Stimulated activated naive CD8-positive, alpha-beta T cell treated with anti-CD3 and anti-CD28 coated beads, Interleukin-15, amount 100 ng/mL, for 72 hours (primary cell): ENCODE measurements at regions not wholly inside any gene's neighbourhood (a gene's known extent, or its start where the extent isn't known, plus 50 kb on each side); places are given as distances from the start of the nearest gene placed in this dataset.

Source experiments
- ATAC-seq: fragments of 150-1000 bp; cut with Tn5 transposase; 2 replicates; pipeline ENCODE4 v1.10.0; 2021; ENCODE audit warnings: mild to moderate bottlenecking, moderate library complexity
- DNase-seq, 2 donors: peaks; one replicate each; pipeline ENCODE4 v3.0.0; 2021 to 2022
- H3K27ac Mint-ChIP-seq, 2 donors: one replicate each; pipeline ENCODE4 v1.8.0; 2022; ENCODE audit warnings: mild to moderate bottlenecking in 2 of 2, mixed read lengths in 2 of 2, moderate library complexity in 2 of 2
- H3K27me3 Mint-ChIP-seq: one replicate; pipeline ENCODE4 v1.8.0; 2022; ENCODE audit warnings: mixed read lengths
- H3K4me1 Mint-ChIP-seq: one replicate; pipeline ENCODE4 v1.8.0; 2022; ENCODE audit warnings: mild to moderate bottlenecking, mixed read lengths
- H3K4me3 Mint-ChIP-seq, 2 donors: one replicate each; pipeline ENCODE4 v1.8.0; 2022; ENCODE audit warnings: mild to moderate bottlenecking in 2 of 2, mixed read lengths in 2 of 2, moderate library complexity in 1 of 2
- H3K9me3 Mint-ChIP-seq, 2 donors: one replicate each; pipeline ENCODE4 v1.8.0; 2022; ENCODE audit warnings: mixed read lengths in 2 of 2

- DNase-seq, result no peak
- no peak overlapping the region for H3K4me3 Mint-ChIP-seq
- no peaks in the 10 kb centered on the region for H3K4me1 Mint-ChIP-seq
- ATAC-seq, result no peak
- peaks cover 0 to 8% of the 10 kb centered on the region in 2 donors for H3K9me3 Mint-ChIP-seq
- H3K27me3 Mint-ChIP-seq, result no peaks in the 10 kb centered on the region
- no peak overlapping the region for H3K27ac Mint-ChIP-seq
Measured at GRCh38 chr4:156228676-156229075, 275.0 kb upstream of the CTSO start.

GRCh38 chr4:156227321-156227720 lies 273.7 kb upstream of the CTSO start:
- Mint-ChIP-seq H3K9me3 (peaks cover 0 to 8% of the 10 kb centered on the region in 2 donors), H3K4me1 (no peaks in the 10 kb centered on the region), H3K27ac (no peak overlapping the region), H3K4me3 (no peak overlapping the region), H3K27me3 (no peaks in the 10 kb centered on the region)
- no peak for DNase-seq
- ATAC-seq, result no peak

- no peak for DNase-seq
- no peak overlapping the region for H3K27ac Mint-ChIP-seq
Measured at GRCh38 chr4:156223985-156224384, 270.3 kb upstream of the CTSO start.

GRCh38 chr4:156217236-156217635 lies 263.6 kb upstream of the CTSO start:
- H3K4me3 Mint-ChIP-seq, result no peak overlapping the region
- DNase-seq, result no peak
- no peak for ATAC-seq
- H3K4me1 Mint-ChIP-seq, result no peaks in the 10 kb centered on the region
- no peak overlapping the region for H3K27ac Mint-ChIP-seq
- no peaks in the 10 kb centered on the region for H3K27me3 Mint-ChIP-seq
- H3K9me3 Mint-ChIP-seq, result peaks cover 0 to 21% of the 10 kb centered on the region in 2 donors

More at GRCh38 chr4:156223985-156224384, 270.3 kb upstream of the CTSO start:
- ATAC-seq, result no peak
- H3K4me1 Mint-ChIP-seq, result no peaks in the 10 kb centered on the region
- H3K4me3 Mint-ChIP-seq, result no peak overlapping the region
- H3K9me3 Mint-ChIP-seq, result peaks cover 0 to 8% of the 10 kb centered on the region in 2 donors
- H3K27me3 Mint-ChIP-seq, result no peaks in the 10 kb centered on the region

- Mint-ChIP-seq H3K27ac (no peak overlapping the region), H3K4me3 (no peak overlapping the region), H3K9me3 (peaks cover 7 to 11% of the 10 kb centered on the region in 2 donors), H3K27me3 (no peaks in the 10 kb centered on the region), H3K4me1 (no peaks in the 10 kb centered on the region)
- DNase-seq (no peak), ATAC-seq (no peak)
Measured at GRCh38 chr4:156201050-156201449, 247.4 kb upstream of the CTSO start.

GRCh38 chr4:156198511-156198910 lies 244.8 kb upstream of the CTSO start:
- no peaks in the 10 kb centered on the region for H3K4me1 Mint-ChIP-seq
- DNase-seq (no peak), ATAC-seq (no peak)
- no peaks in the 10 kb centered on the region for H3K27me3 Mint-ChIP-seq
- no peak overlapping the region for H3K4me3 Mint-ChIP-seq
- H3K9me3 Mint-ChIP-seq, result peaks cover 5 to 11% of the 10 kb centered on the region in 2 donors
- no peak overlapping the region for H3K27ac Mint-ChIP-seq

GRCh38 chr4:156197216-156197615 lies 243.6 kb upstream of the CTSO start:
- H3K4me3 Mint-ChIP-seq, result no peak overlapping the region
- H3K27ac Mint-ChIP-seq, result no peak overlapping the region
- H3K27me3 Mint-ChIP-seq, result no peaks in the 10 kb centered on the region
- ATAC-seq (no peak), DNase-seq (no peak)
- H3K9me3 Mint-ChIP-seq, result peaks cover 5 to 11% of the 10 kb centered on the region in 2 donors
- H3K4me1 Mint-ChIP-seq, result no peaks in the 10 kb centered on the region

GRCh38 chr4:156196722-156197121 lies 243.1 kb upstream of the CTSO start:
- ATAC-seq (no peak), DNase-seq (no peak)
- H3K27me3 Mint-ChIP-seq, result no peaks in the 10 kb centered on the region
- no peak overlapping the region for H3K4me3 Mint-ChIP-seq
- H3K4me1 Mint-ChIP-seq, result no peaks in the 10 kb centered on the region
- peaks cover 5 to 11% of the 10 kb centered on the region in 2 donors for H3K9me3 Mint-ChIP-seq
- no peak overlapping the region for H3K27ac Mint-ChIP-seq

- Mint-ChIP-seq H3K27me3 (no peaks in the 10 kb centered on the region), H3K4me1 (no peaks in the 10 kb centered on the region), H3K4me3 (no peak overlapping the region), H3K27ac (no peak overlapping the region), H3K9me3 (peaks cover 5 to 11% of the 10 kb centered on the region in 2 donors)
- ATAC-seq (no peak), DNase-seq (no peak)
Measured at GRCh38 chr4:156195914-156196313, 242.2 kb upstream of the CTSO start.

- H3K27me3 Mint-ChIP-seq, result no peaks in the 10 kb centered on the region
- no peaks in the 10 kb centered on the region for H3K4me1 Mint-ChIP-seq
- peaks cover 5 to 11% of the 10 kb centered on the region in 2 donors for H3K9me3 Mint-ChIP-seq
- ATAC-seq (no peak), DNase-seq (no peak)
- H3K27ac Mint-ChIP-seq, result no peak overlapping the region
- no peak overlapping the region for H3K4me3 Mint-ChIP-seq
Measured at GRCh38 chr4:156194896-156195295, 241.2 kb upstream of the CTSO start.

- Mint-ChIP-seq H3K4me3 (no peak overlapping the region), H3K4me1 (no peaks in the 10 kb centered on the region), H3K27me3 (no peaks in the 10 kb centered on the region), H3K27ac (no peak overlapping the region), H3K9me3 (peaks cover 5 to 11% of the 10 kb centered on the region in 2 donors)
- DNase-seq (no peak), ATAC-seq (no peak)
Measured at GRCh38 chr4:156193800-156194199, 240.1 kb upstream of the CTSO start.

- Mint-ChIP-seq H3K9me3 (peaks cover 5% of the 10 kb centered on the region in 2 donors), H3K4me1 (no peaks in the 10 kb centered on the region), H3K27ac (no peak overlapping the region), H3K4me3 (no peak overlapping the region), H3K27me3 (no peaks in the 10 kb centered on the region)
- DNase-seq (no peak), ATAC-seq (no peak)
Measured at GRCh38 chr4:156193106-156193505, 239.4 kb upstream of the CTSO start.

GRCh38 chr4:156192033-156192432 lies 238.4 kb upstream of the CTSO start:
- H3K4me1 Mint-ChIP-seq, result no peaks in the 10 kb centered on the region
- no peaks in the 10 kb centered on the region for H3K27me3 Mint-ChIP-seq
- ATAC-seq (no peak), DNase-seq (no peak)
- no peaks in the 10 kb centered on the region for H3K9me3 Mint-ChIP-seq
- no peak overlapping the region for H3K27ac Mint-ChIP-seq
- H3K4me3 Mint-ChIP-seq, result no peak overlapping the region

GRCh38 chr4:156191044-156191781 lies 237.5 kb upstream of the CTSO start:
- Mint-ChIP-seq H3K4me1 (no peaks in the 10 kb centered on the region), H3K4me3 (no peak overlapping the region), H3K9me3 (no peaks in the 10 kb centered on the region), H3K27me3 (no peaks in the 10 kb centered on the region), H3K27ac (peak overlapping the region in 1 of 2 donors; percentile 28)
- ATAC-seq (no peak), DNase-seq (no peak)

- DNase-seq (no peak), ATAC-seq (no peak)
- H3K4me3 Mint-ChIP-seq, result no peak overlapping the region
- no peaks in the 10 kb centered on the region for H3K27me3 Mint-ChIP-seq
- H3K4me1 Mint-ChIP-seq, result no peaks in the 10 kb centered on the region
- H3K9me3 Mint-ChIP-seq, result no peaks in the 10 kb centered on the region
- H3K27ac Mint-ChIP-seq, result no peak overlapping the region
Measured at GRCh38 chr4:156190615-156191014, 236.9 kb upstream of the CTSO start.

GRCh38 chr4:156188596-156188995 lies 234.9 kb upstream of the CTSO start:
- Mint-ChIP-seq H3K4me1 (no peaks in the 10 kb centered on the region), H3K4me3 (no peak overlapping the region), H3K9me3 (no peaks in the 10 kb centered on the region), H3K27ac (no peak overlapping the region), H3K27me3 (no peaks in the 10 kb centered on the region)
- no peak for DNase-seq
- no peak for ATAC-seq

GRCh38 chr4:156186111-156186510 lies 232.4 kb upstream of the CTSO start:
- DNase-seq (no peak), ATAC-seq (no peak)
- H3K4me3 Mint-ChIP-seq, result no peak overlapping the region
- no peaks in the 10 kb centered on the region for H3K9me3 Mint-ChIP-seq
- H3K27me3 Mint-ChIP-seq, result no peaks in the 10 kb centered on the region
- no peaks in the 10 kb centered on the region for H3K4me1 Mint-ChIP-seq
- H3K27ac Mint-ChIP-seq, result no peak overlapping the region
